Fibroblast of villous mesenchyme (primary cell): ENCODE measurements at regions not wholly inside any gene's neighbourhood (a gene's known extent, or its start where the extent isn't known, plus 50 kb on each side); places are given as distances from the start of the nearest gene placed in this dataset.

Source experiments
- DNase-seq: peaks from one replicate; pipeline ENCODE4 v3.0.0-alpha.2; 2010; ENCODE audit warnings: low read depth
- H3K4me3 ChIP-seq: 2 replicates; pipeline ENCODE4 v1.5.1; 2011; ENCODE audit warnings: low read depth, mild to moderate bottlenecking, low read length
- TF ChIP-seq, protein P1 (sequence below): IDR thresholded peaks from 2 replicates; pipeline ENCODE4 v1.5.1; 2012; ENCODE audit warnings: low read depth, mild to moderate bottlenecking, low read length; ENCODE audit not compliant: insufficient read depth

DNA sequence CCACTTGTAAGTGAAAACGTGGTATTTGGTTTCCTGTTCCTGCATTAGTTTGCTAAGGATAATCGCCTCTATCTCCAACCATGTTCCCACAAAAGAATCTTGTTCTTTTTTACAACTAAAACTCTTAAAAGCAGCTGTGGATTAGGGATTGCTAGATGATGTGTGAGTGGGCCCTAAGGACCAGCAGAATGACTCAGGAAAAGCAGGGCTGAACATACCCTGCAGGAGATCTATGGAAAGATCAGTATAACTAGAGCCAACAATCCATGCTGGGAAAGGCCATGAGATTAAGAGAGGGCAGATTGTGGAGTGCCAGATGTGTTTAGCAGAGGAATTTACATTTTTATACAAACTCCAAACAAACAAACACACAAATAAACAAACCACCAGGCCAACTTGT is 128.4 kb upstream of the TMEM164 start:
- TF ChIP-seq, protein P1, sequence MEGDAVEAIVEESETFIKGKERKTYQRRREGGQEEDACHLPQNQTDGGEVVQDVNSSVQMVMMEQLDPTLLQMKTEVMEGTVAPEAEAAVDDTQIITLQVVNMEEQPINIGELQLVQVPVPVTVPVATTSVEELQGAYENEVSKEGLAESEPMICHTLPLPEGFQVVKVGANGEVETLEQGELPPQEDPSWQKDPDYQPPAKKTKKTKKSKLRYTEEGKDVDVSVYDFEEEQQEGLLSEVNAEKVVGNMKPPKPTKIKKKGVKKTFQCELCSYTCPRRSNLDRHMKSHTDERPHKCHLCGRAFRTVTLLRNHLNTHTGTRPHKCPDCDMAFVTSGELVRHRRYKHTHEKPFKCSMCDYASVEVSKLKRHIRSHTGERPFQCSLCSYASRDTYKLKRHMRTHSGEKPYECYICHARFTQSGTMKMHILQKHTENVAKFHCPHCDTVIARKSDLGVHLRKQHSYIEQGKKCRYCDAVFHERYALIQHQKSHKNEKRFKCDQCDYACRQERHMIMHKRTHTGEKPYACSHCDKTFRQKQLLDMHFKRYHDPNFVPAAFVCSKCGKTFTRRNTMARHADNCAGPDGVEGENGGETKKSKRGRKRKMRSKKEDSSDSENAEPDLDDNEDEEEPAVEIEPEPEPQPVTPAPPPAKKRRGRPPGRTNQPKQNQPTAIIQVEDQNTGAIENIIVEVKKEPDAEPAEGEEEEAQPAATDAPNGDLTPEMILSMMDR, result no peak
- H3K4me3 ChIP-seq, result no peak overlapping the region
- no peak for DNase-seq

DNA sequence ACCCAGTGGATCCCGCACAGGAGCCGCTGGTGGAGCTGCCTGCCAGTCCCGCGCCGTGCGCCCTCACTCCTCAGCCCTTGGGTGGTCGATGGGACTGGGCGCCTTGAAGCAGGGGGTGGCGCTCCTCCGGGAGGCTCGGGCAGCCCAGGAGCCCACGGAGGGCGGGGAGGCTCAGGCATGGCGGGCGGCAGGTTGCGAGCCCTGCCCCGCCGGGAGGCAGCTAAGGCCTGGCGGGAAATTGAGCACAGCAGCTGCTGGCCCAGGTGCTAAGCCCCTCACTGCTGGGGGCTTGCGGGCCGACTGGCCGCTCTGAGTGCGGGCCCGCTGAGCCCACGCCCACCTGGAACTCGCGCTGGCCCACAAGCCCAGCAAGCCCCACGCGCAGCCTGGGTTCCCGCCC is 127.1 kb upstream of the TMEM164 start:
- TF ChIP-seq, protein P1, result no peak

DNA sequence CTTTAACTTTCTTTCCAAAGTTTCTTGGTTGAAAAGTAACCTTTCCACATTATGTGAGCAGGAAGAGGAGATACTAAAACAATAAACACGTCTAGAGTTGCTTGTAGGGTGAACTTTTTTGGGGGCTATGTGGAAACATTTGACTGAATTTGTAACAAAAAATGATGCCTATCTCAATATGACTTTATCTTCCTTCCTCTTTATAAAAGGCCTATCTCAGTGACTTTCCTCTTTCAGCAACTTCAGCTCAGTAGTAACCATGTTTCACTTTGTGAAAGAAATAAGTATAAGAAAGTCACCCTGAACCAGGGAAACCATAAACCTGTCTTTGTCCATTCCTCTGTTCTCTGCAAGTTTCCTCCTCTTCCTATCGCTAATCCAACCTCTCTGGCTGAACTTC is 124.7 kb upstream of the TMEM164 start:
- TF ChIP-seq, protein P1, result no peak
- no peak overlapping the region for H3K4me3 ChIP-seq
- DNase-seq, result no peak

More for the DNA sequence above, 127.1 kb upstream of the TMEM164 start:
- H3K4me3 ChIP-seq, result no peak overlapping the region
- DNase-seq, result no peak

DNA sequence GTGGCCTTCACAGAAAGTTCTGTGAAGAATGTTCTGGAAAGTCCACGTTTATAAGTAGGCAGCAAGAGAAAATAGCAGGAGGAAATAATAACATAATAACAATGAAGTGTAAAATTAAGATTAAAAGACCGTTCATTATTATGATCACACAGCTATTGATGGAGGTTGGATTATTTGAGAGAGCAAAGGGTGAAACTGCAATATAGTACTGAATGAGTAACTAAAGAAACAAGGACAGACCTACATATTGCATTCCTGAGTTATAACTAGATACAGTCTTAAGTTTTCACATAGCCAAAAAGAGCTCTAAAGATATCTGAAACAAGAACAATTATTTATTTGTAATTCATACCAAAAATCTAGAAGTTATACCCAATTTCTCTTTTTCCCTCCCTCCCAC is 122.9 kb upstream of the TMEM164 start:
- no peak for DNase-seq
- TF ChIP-seq, protein P1, result no peak
- no peak overlapping the region for H3K4me3 ChIP-seq

GRCh38 chrX:109880629-109881028 is 122.3 kb upstream of the TMEM164 start:
- DNase-seq, result no peak
- no peak overlapping the region for H3K4me3 ChIP-seq
- TF ChIP-seq, protein P1, result no peak

- H3K4me3 ChIP-seq, result no peak overlapping the region
- TF ChIP-seq, protein P1, result peak; percentile 70
- peak; percentile 57 for DNase-seq
Measured at GRCh38 chrX:109886122-109886761, 116.7 kb upstream of the TMEM164 start.
